GM23338 (cell line): ENCODE measurements at regions not wholly inside any gene's neighbourhood (a gene's known extent, or its start where the extent isn't known, plus 50 kb on each side); places are given as distances from the start of the nearest gene placed in this dataset.

ENCODE experiments used
- CREB1 ChIP-seq: fragments of 250-450 bp; sonication (Bioruptor Pico); IDR thresholded peaks from 2 replicates; pipeline ENCODE4 v1.5.0; 2020; ENCODE audit warnings: low read depth, mild to moderate bottlenecking, moderate library complexity
- CTCF ChIP-seq, 2 experiments: fragments of 200-600 bp in 1 of 2; sonication (generic) in 1 of 2; conservative IDR thresholded peaks; 2 replicates each; pipeline versions ENCODE4 v1.5.1 to v1.6.1; 2016 to 2017; ENCODE audit warnings: antibody characterized with exemption in 2 of 2, low read depth in 2 of 2, mild to moderate bottlenecking in 2 of 2, moderate library complexity in 1 of 2
- ETS1 ChIP-seq: IDR thresholded peaks from 2 replicates; pipeline ENCODE4 v1.6.1; 2016; ENCODE audit warnings: antibody characterized with exemption
- EZH2 ChIP-seq: fragments of 200-600 bp; sonication (generic); IDR thresholded peaks from one replicate; pipeline ENCODE4 v1.8.0; 2017; ENCODE audit warnings: antibody characterized with exemption, mild to moderate bottlenecking, low read depth; ENCODE audit not compliant: unreplicated experiment
- EZH2phosphoT487 ChIP-seq: fragments of 200-600 bp; sonication (generic); IDR thresholded peaks from one replicate; pipeline ENCODE4 v1.8.1; 2018; ENCODE audit warnings: antibody characterized with exemption; ENCODE audit not compliant: unreplicated experiment
- JUNB ChIP-seq: IDR thresholded peaks from one replicate; pipeline ENCODE4 v1.6.1; 2016; ENCODE audit warnings: antibody characterized with exemption; ENCODE audit not compliant: unreplicated experiment
- NANOG ChIP-seq: IDR thresholded peaks from 2 replicates; pipeline ENCODE4 v1.6.1; 2016; ENCODE audit warnings: antibody characterized with exemption, borderline replicate concordance
- POLR2AphosphoS5 ChIP-seq: IDR thresholded peaks from 2 replicates; pipeline ENCODE4 v1.6.1; 2016; ENCODE audit warnings: antibody characterized with exemption, low read depth
- REST ChIP-seq: IDR thresholded peaks from one replicate; pipeline ENCODE4 v1.6.1; 2018; ENCODE audit warnings: antibody characterized with exemption; ENCODE audit not compliant: unreplicated experiment
- STAT1 ChIP-seq: IDR thresholded peaks from one replicate; pipeline ENCODE4 v1.6.1; 2016; ENCODE audit warnings: antibody characterized with exemption; ENCODE audit not compliant: unreplicated experiment
- ZNF114 ChIP-seq: fragments of 250-450 bp; sonication (Bioruptor Pico); IDR thresholded peaks from 2 replicates; pipeline ENCODE4 v1.5.0; 2020; ENCODE audit warnings: mild to moderate bottlenecking, moderate library complexity
- ZNF331 ChIP-seq: fragments of 250-450 bp; sonication (Bioruptor Pico); IDR thresholded peaks from 2 replicates; pipeline ENCODE4 v1.5.0; 2020; ENCODE audit warnings: low read depth, mild to moderate bottlenecking, moderate library complexity
- ZNF462 ChIP-seq: fragments of 250-450 bp; sonication (Bioruptor Pico); IDR thresholded peaks from 2 replicates; pipeline ENCODE4 v1.5.0; 2020; ENCODE audit warnings: mild to moderate bottlenecking, moderate library complexity

GRCh38 chr11:112523951-112524350 is 263.3 kb upstream of the PLET1 start:
- TF ChIP-seq EZH2 (no peak), POLR2AphosphoS5 (no peak), CTCF (conservative IDR thresholded peaks at IDR 0.05; ENCODE audit: low read depth in 2 of 2) (no peak), ZNF114 (no peak), EZH2phosphoT487 (no peak), REST (no peak), NANOG (no peak), JUNB (no peak), CREB1 (no peak), ZNF331 (CRISPR knock-in tag) (no peak), ETS1 (no peak), ZNF462 (CRISPR knock-in tag) (no peak), STAT1 (no peak)
